ENCODE measurements at regions not wholly inside any gene's neighbourhood (a gene's known extent, or its start where the extent isn't known, plus 50 kb on each side); places are given as distances from the start of the nearest gene placed in this dataset.

DNA sequence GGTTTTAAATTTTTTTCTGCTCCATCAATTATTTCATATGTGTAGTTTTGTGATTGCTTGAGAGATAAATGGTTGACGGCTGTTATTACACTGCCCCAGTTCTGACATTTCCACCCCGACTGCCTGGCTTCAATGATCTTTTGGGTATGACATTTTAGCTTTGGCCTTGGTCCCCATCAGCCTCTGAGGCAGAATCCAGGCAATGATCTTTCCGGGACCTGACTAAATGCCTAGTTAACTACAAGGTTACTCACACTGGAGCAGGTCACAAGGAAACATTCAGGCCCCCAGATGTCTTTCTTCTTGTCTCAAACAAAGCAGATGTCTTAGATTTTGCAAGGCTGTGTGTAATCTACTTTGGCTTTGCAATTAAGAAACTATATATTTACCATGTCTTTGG, 61.1 kb upstream of the TMCO5A start:
- H3K4me2 ChIP-seq (ENCODE audit: low read length), result no peak overlapping the region
- no peaks in the 10 kb centered on the region for H3K9me2 ChIP-seq (replicated peaks; ENCODE audit: control insufficient read depth, low read length)
- H3K36me3 ChIP-seq (ENCODE audit: control insufficient read depth, low read length), result no peaks in the 10 kb centered on the region
- TF ChIP-seq, protein P1, sequence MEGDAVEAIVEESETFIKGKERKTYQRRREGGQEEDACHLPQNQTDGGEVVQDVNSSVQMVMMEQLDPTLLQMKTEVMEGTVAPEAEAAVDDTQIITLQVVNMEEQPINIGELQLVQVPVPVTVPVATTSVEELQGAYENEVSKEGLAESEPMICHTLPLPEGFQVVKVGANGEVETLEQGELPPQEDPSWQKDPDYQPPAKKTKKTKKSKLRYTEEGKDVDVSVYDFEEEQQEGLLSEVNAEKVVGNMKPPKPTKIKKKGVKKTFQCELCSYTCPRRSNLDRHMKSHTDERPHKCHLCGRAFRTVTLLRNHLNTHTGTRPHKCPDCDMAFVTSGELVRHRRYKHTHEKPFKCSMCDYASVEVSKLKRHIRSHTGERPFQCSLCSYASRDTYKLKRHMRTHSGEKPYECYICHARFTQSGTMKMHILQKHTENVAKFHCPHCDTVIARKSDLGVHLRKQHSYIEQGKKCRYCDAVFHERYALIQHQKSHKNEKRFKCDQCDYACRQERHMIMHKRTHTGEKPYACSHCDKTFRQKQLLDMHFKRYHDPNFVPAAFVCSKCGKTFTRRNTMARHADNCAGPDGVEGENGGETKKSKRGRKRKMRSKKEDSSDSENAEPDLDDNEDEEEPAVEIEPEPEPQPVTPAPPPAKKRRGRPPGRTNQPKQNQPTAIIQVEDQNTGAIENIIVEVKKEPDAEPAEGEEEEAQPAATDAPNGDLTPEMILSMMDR (IDR thresholded peaks at IDR 0.05; ENCODE audit: low read depth, low read length, poor library complexity, severe bottlenecking), result no peak
- TF ChIP-seq EZH2phosphoT487 (IDR thresholded peaks at IDR 0.05; ENCODE audit: borderline replicate concordance, low read length), result no peak
- no peaks in the 10 kb centered on the region for H3F3A ChIP-seq (ENCODE audit: control insufficient read depth, insufficient read depth)
- no peaks in the 10 kb centered on the region for H4K20me1 ChIP-seq (ENCODE audit: control insufficient read depth, insufficient read depth, low read depth, low read length)
- H3K27ac ChIP-seq (ENCODE audit: low read depth, low read length), result no peak overlapping the region
- H3K4me3 ChIP-seq (ENCODE audit: low read length), result no peak overlapping the region
- no peaks in the 10 kb centered on the region for H3K4me1 ChIP-seq (ENCODE audit: control insufficient read depth, low read length)
- H3K79me2 ChIP-seq (ENCODE audit: control insufficient read depth, low read length), result no peaks in the 10 kb centered on the region
- 0 out of 2 replicates have a peak, but pooled peaks cover 2% of the 10 kb centered on the region for H3K27me3 ChIP-seq (ENCODE audit: control insufficient read depth, low read length)
- H3K9me3 ChIP-seq (ENCODE audit: control insufficient read depth, insufficient read depth, low read length), result no peaks in the 10 kb centered on the region

DNA sequence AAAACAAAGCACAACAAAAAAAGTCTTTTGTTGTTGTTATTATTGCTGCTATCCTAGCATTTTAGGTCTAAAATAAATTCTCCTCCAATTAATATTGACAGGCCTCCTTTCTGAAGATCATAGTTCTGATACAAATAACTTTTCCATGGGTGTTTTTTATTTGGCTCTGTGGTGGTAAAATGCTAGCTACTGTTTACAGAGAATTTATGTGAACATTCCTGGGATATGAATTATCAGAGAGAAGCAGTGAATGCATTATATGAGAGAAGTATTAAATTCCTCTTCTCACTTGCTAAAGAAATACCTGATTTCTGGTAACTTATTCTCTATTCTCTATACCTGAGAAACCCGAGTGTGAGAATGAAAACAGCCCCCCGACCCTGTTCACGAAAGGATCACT, 57.5 kb upstream of the TMCO5A start:
- no peaks in the 10 kb centered on the region for H3K36me3 ChIP-seq (ENCODE audit: control insufficient read depth, low read length)
- H3F3A ChIP-seq (ENCODE audit: control insufficient read depth, insufficient read depth), result no peaks in the 10 kb centered on the region
- H3K27ac ChIP-seq (ENCODE audit: low read depth, low read length), result no peak overlapping the region
- no peak overlapping the region for H3K4me3 ChIP-seq (ENCODE audit: low read length)
- H3K9me3 ChIP-seq (ENCODE audit: control insufficient read depth, insufficient read depth, low read length), result no peaks in the 10 kb centered on the region
- H3K4me2 ChIP-seq (ENCODE audit: low read length), result no peak overlapping the region
- H4K20me1 ChIP-seq (ENCODE audit: control insufficient read depth, insufficient read depth, low read depth, low read length), result no peaks in the 10 kb centered on the region
- H3K27me3 ChIP-seq (ENCODE audit: control insufficient read depth, low read length), result 0 out of 2 replicates have a peak, but pooled peaks cover 2% of the 10 kb centered on the region
- no peak for TF ChIP-seq EZH2phosphoT487 (IDR thresholded peaks at IDR 0.05; ENCODE audit: borderline replicate concordance, low read length)
- TF ChIP-seq, protein P1 (IDR thresholded peaks at IDR 0.05; ENCODE audit: low read depth, low read length, poor library complexity, severe bottlenecking), result no peak
- no peaks in the 10 kb centered on the region for H3K79me2 ChIP-seq (ENCODE audit: control insufficient read depth, low read length)
- H3K4me1 ChIP-seq (ENCODE audit: control insufficient read depth, low read length), result no peaks in the 10 kb centered on the region
- no peaks in the 10 kb centered on the region for H3K9me2 ChIP-seq (replicated peaks; ENCODE audit: control insufficient read depth, low read length)

DNA sequence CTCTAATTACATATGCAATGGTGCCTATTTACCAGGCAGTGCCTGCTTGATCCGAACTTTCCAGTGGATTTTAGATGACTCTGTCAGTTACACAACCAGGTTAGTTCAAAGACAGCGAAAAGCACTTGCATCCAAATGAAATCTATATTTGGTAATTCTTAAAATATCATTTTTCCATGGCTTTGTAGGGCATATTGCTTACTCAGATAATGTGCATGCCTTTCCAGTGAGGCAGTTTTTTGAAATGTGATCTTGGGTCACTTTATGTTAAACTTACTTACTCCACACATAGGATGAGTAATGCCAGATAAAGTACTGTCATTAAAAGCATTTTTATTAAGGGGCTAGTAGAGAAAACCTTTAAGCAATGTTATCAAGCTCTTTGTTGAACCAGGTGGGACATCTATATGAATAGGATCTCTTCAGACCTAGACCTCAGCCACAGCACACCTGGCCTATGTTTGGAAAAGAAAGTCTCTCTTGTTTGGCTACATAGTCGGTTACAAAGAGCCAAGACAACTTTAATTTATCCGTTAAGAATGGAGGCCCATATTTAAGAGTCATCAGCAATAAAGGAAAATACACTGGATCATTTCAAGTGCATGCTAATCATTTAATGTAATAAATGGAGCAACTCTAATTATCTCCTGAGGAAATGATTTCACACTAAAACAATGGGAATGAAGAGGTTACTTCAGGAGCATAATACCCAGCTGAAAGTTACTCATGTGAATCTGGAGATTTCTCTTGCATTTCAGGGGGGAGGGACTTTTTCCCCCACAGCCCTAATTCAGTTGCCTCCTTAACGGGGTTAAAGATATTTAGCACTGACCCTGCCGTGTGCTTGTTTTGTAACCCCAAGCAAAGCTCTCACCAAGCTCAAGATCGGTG, 56.3 kb upstream of the TMCO5A start:
- H4K20me1 ChIP-seq (ENCODE audit: control insufficient read depth, insufficient read depth, low read depth, low read length), result no peaks in the 10 kb centered on the region
- TF ChIP-seq EZH2phosphoT487 (IDR thresholded peaks at IDR 0.05; ENCODE audit: borderline replicate concordance, low read length), result no peak
- TF ChIP-seq, protein P1 (IDR thresholded peaks at IDR 0.05; ENCODE audit: low read depth, low read length, poor library complexity, severe bottlenecking), result no peak
- H3K27ac ChIP-seq (ENCODE audit: low read depth, low read length), result no peak overlapping the region
- H3K36me3 ChIP-seq (ENCODE audit: control insufficient read depth, low read length), result no peaks in the 10 kb centered on the region
- no peaks in the 10 kb centered on the region for H3K4me1 ChIP-seq (ENCODE audit: control insufficient read depth, low read length)
- no peaks in the 10 kb centered on the region for H3K9me3 ChIP-seq (ENCODE audit: control insufficient read depth, insufficient read depth, low read length)
- H3K4me2 ChIP-seq (ENCODE audit: low read length), result no peak overlapping the region
- 0 out of 2 replicates have a peak, but pooled peaks cover 2% of the 10 kb centered on the region for H3K27me3 ChIP-seq (ENCODE audit: control insufficient read depth, low read length)
- H3K4me3 ChIP-seq (ENCODE audit: low read length), result no peak overlapping the region
- H3K79me2 ChIP-seq (ENCODE audit: control insufficient read depth, low read length), result no peaks in the 10 kb centered on the region
- H3F3A ChIP-seq (ENCODE audit: control insufficient read depth, insufficient read depth), result no peaks in the 10 kb centered on the region
- no peaks in the 10 kb centered on the region for H3K9me2 ChIP-seq (replicated peaks; ENCODE audit: control insufficient read depth, low read length)
